ENCODE measurements at regions not wholly inside any gene's neighbourhood (a gene's known extent, or its start where the extent isn't known, plus 50 kb on each side); places are given as distances from the start of the nearest gene placed in this dataset.
"Not testable (repeated sequence)": the region's sequence is repeated elsewhere in the genome, so short reads cannot be mapped to it uniquely, and the experiment has no call there.

DNA sequence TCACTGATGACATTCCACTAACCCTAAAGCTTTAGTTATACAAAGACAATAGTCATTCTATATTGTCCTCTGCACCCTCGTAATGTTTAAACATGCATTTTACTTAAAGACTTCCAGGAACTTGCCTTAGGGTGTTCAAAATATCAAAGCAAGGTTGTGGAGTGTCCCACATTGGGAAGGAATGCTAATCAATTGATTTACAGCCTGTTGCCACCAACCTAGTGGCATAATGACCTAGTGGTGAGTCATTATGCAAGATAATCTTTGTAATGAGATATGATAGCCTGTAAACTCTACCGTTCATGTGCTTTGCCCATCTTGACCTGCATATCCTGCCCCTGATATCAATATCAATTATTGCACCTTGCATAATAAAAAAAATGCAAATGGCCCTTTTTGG is 542.9 kb downstream of the CDH9 start:
- in situ Hi-C loops (cut with HindIII; ENCODE audit: low sequenced_read_pairs): no loop called here
- H3K4me3 ChIP-seq (ENCODE audit: low read depth, low read length): no peak overlapping the region
- no peak for DNase-seq (ENCODE audit: low read depth, low spot score)
- TF ChIP-seq, protein P1, sequence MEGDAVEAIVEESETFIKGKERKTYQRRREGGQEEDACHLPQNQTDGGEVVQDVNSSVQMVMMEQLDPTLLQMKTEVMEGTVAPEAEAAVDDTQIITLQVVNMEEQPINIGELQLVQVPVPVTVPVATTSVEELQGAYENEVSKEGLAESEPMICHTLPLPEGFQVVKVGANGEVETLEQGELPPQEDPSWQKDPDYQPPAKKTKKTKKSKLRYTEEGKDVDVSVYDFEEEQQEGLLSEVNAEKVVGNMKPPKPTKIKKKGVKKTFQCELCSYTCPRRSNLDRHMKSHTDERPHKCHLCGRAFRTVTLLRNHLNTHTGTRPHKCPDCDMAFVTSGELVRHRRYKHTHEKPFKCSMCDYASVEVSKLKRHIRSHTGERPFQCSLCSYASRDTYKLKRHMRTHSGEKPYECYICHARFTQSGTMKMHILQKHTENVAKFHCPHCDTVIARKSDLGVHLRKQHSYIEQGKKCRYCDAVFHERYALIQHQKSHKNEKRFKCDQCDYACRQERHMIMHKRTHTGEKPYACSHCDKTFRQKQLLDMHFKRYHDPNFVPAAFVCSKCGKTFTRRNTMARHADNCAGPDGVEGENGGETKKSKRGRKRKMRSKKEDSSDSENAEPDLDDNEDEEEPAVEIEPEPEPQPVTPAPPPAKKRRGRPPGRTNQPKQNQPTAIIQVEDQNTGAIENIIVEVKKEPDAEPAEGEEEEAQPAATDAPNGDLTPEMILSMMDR (IDR thresholded peaks at IDR 0.05; ENCODE audit: low read depth, low read length): no peak

- H3K4me3 ChIP-seq (ENCODE audit: low read depth, low read length): no peak overlapping the region
- DNase-seq (ENCODE audit: low read depth, low spot score): no peak
- in situ Hi-C loops (cut with HindIII; ENCODE audit: low sequenced_read_pairs): no loop called here
- TF ChIP-seq, protein P1 (IDR thresholded peaks at IDR 0.05; ENCODE audit: low read depth, low read length): no peak
Observed at GRCh38 chr5:26492906-26493459, 545.4 kb downstream of the CDH9 start.

GRCh38 chr5:26487553-26487952 is 550.8 kb downstream of the CDH9 start:
- no peak for DNase-seq (ENCODE audit: low read depth, low spot score)
- H3K4me3 ChIP-seq (ENCODE audit: low read depth, low read length): no peak overlapping the region
- in situ Hi-C loops (cut with HindIII; ENCODE audit: low sequenced_read_pairs): no loop called here
- TF ChIP-seq, protein P1 (IDR thresholded peaks at IDR 0.05; ENCODE audit: low read depth, low read length): no peak

GRCh38 chr5:26486631-26487030 is 551.8 kb downstream of the CDH9 start:
- no peak overlapping the region for H3K4me3 ChIP-seq (ENCODE audit: low read depth, low read length)
- TF ChIP-seq, protein P1 (IDR thresholded peaks at IDR 0.05; ENCODE audit: low read depth, low read length): no peak
- in situ Hi-C loops (cut with HindIII; ENCODE audit: low sequenced_read_pairs): no loop called here
- DNase-seq (ENCODE audit: low read depth, low spot score): no peak

DNA sequence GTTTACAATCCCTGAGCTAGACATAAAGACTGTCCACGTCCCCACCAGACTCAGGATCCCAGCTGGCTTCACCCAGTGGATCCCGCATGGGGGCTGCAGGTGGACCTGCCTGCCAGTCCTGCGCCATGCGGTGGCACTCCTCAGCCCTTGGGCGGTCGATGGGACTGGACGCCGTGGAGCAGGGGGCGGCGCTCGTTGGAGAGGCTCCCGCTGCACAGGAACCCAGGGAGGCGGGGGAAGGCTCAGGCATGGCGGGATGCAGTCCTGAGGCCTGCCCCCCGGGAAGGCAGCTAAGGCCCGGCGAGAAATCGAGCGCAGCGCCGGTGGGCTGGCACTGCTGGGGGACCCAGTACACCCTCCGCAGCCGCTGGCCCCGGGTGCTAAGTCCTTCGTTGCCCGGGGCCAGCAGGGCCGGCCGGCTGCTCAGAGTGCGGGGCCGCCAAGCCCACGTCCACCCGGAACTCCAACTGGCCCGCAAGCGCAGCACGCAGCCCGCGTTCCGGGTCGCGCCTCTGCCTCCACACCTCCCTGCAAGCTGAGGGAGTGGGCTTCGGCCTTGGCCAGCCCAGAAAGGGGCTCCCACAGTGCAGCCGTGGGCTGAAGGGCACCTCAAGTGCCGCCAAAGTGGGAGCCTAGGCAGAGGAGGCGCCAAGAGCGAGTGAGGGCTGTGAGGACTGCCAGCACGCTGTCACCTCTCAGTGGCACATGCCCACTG is 553.1 kb downstream of the CDH9 start:
- DNase-seq (ENCODE audit: low read depth, low spot score); in situ Hi-C loops (cut with HindIII; ENCODE audit: low sequenced_read_pairs); H3K4me3 ChIP-seq (ENCODE audit: low read depth, low read length): not testable (repeated sequence)

- no peak overlapping the region for H3K4me3 ChIP-seq (ENCODE audit: low read depth, low read length)
- in situ Hi-C loops (cut with HindIII; ENCODE audit: low sequenced_read_pairs): no loop called here
- DNase-seq (ENCODE audit: low read depth, low spot score): peak; percentile 39
- TF ChIP-seq, protein P1 (IDR thresholded peaks at IDR 0.05; ENCODE audit: low read depth, low read length): peak; percentile 60
Observed at GRCh38 chr5:26482810-26483375, 555.5 kb downstream of the CDH9 start.

Data from astrocyte of the spinal cord (primary cell).